ENCODE measurements at regions not wholly inside any gene's neighbourhood (a gene's known extent, or its start where the extent isn't known, plus 50 kb on each side); places are given as distances from the start of the nearest gene placed in this dataset.
"Not testable (repeated sequence)": the region's sequence is repeated elsewhere in the genome, so short reads cannot be mapped to it uniquely, and the experiment has no call there.

- TF ChIP-seq Cebpa-rat (IDR thresholded peaks at IDR 0.05) = no peak
- Histone ChIP-seq H3K4me1 (no peaks in the 10 kb centered on the region), H3K9ac (no peak overlapping the region), H3K36me3 (no peaks in the 10 kb centered on the region), H3K4me2 (no peak overlapping the region), H3K27ac (no peak overlapping the region), H4K20me1 (no peaks in the 10 kb centered on the region), H3K4me3 (no peak overlapping the region), H3K27me3 (no peaks in the 10 kb centered on the region), H3K9me3 (replicated peaks in 1 of 11) (peaks cover 0 to 2% (median 0%) of the 10 kb centered on the region in 11 experiments; a peak in 1 of 22 replicates)
These were observed 79.0 kb upstream of the CDK6 start for GRCh38 chr7:92915348-92915747.

GRCh38 chr7:92914645-92915044, 78.3 kb upstream of the CDK6 start:
- H4K20me1 ChIP-seq = no peaks in the 10 kb centered on the region
- no peaks in the 10 kb centered on the region for H3K9me3 ChIP-seq (replicated peaks in 1 of 11)
- H3K27ac ChIP-seq = no peak overlapping the region
- H3K4me3 ChIP-seq = no peak overlapping the region
- H3K4me1 ChIP-seq = peaks cover 0 to 3% (median 0%) of the 10 kb centered on the region in 10 experiments; a peak in 1 of 20 replicates
- no peaks in the 10 kb centered on the region for H3K36me3 ChIP-seq
- no peak overlapping the region for H3K4me2 ChIP-seq
- no peaks in the 10 kb centered on the region for H3K27me3 ChIP-seq
- no peak for TF ChIP-seq Cebpa-rat (IDR thresholded peaks at IDR 0.05)
- no peak overlapping the region for H3K9ac ChIP-seq

DNA sequence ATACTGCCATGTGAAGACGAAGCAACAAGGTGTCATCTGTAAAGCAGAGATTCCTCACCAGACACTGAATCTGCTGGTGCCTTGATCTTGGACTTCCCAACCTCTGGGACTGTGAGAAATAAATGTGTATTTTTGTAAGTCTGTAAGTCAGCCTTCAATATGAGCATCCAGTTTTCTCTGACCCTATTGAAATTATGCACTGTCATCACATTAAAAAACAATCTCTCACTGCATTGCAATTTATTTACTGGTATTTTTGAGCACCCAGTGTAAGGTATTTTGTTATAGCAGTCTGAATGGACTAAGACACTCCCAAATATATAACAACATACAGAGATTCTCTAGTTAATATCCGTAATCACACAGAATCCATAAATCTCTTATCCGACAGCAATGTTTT, 77.5 kb upstream of the CDK6 start:
- H3K4me2 ChIP-seq = no peak overlapping the region
- no peak overlapping the region for H3K4me3 ChIP-seq
- H3K9me3 ChIP-seq (replicated peaks in 1 of 11) = no peaks in the 10 kb centered on the region
- no peaks in the 10 kb centered on the region for H3K27me3 ChIP-seq
- H3K9ac ChIP-seq = no peak overlapping the region
- no peaks in the 10 kb centered on the region for H4K20me1 ChIP-seq
- no peaks in the 10 kb centered on the region for H3K36me3 ChIP-seq
- H3K27ac ChIP-seq = no peak overlapping the region
- no peak for TF ChIP-seq Cebpa-rat (IDR thresholded peaks at IDR 0.05)
- H3K4me1 ChIP-seq = peaks cover 0 to 6% (median 0%) of the 10 kb centered on the region in 10 experiments; a peak in 1 of 20 replicates

DNA sequence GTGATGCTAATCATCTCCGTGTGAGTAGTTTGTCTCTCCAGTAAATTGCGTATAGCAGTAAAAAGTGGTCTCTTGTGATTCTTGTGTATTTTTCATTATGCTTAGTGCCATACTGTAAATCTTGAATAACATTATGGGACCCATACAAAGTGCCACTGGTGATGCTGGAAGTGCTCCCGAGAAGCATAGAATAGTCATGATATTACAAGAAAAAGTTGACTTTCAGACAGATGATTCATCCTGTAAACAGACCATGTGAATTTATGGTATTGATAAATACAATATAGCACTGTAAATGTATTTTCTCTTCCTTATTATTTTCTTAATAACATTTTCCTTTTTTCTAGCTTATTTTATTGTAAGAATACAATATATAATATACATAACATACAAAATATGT, 74.6 kb upstream of the CDK6 start:
- H3K27ac ChIP-seq = no peak overlapping the region
- no peaks in the 10 kb centered on the region for H3K36me3 ChIP-seq
- H3K27me3 ChIP-seq = no peaks in the 10 kb centered on the region
- H3K4me2 ChIP-seq = no peak overlapping the region
- H3K9me3 ChIP-seq (replicated peaks in 1 of 11) = no peaks in the 10 kb centered on the region
- H4K20me1 ChIP-seq = no peaks in the 10 kb centered on the region
- no peak overlapping the region for H3K9ac ChIP-seq
- no peak for TF ChIP-seq Cebpa-rat (IDR thresholded peaks at IDR 0.05)
- H3K4me1 ChIP-seq = peaks cover 0 to 6% (median 0%) of the 10 kb centered on the region in 10 experiments; a peak in 1 of 20 replicates
- H3K4me3 ChIP-seq = no peak overlapping the region

DNA sequence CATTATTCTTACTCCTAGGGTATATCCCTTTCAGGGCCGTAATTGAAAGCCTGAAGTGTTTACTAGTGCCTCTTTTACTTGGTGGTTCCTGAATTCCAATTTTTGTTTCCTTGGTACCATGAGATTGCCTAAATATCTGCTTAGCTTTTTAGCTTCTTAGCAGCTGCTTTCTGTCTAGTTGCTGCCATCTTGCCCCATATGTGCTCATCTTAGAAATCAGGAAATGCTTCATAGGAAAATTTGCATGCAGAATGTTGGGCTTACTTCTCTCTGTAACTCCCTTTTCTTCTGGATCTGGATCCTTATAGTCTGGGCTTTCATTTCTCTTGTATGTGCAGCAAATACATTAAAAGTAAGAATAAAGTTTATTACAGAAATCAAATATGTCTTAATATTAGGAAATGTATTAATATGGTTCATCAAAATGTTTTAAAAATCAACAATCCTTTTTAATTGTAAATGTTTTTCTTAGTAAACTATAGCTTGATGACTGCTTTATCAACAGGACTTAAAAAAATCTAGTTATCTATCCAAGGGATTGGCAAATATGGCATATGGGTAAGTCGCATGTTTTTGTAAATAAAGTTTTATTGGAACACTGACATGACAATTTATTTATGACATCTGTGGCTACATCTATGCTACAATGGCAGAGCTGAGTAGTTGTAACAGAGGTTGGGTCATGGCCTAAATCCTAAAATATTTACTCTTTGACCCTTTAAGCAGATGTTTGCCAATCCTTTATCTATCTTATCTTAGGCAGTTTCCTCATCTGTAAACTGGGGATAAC, 73.5 kb upstream of the CDK6 start:
- no peaks in the 10 kb centered on the region for H3K36me3 ChIP-seq
- TF ChIP-seq Cebpa-rat (IDR thresholded peaks at IDR 0.05) = no peak
- H4K20me1 ChIP-seq = no peaks in the 10 kb centered on the region
- H3K9me3 ChIP-seq (replicated peaks in 1 of 11) = no peaks in the 10 kb centered on the region
- H3K4me2 ChIP-seq = peak overlapping the region in 2 of 11 experiments; percentile 2 to 35; a peak in 1 of 22 replicates
- H3K9ac ChIP-seq = no peak overlapping the region
- H3K4me1 ChIP-seq = peaks cover 0 to 9% (median 1%) of the 10 kb centered on the region in 10 experiments; a peak in 11 of 20 replicates
- H3K27me3 ChIP-seq = no peaks in the 10 kb centered on the region
- peak overlapping the region in 1 of 11 experiments; percentile 19; a peak in 1 of 22 replicates for H3K27ac ChIP-seq
- H3K4me3 ChIP-seq = no peak overlapping the region

DNA sequence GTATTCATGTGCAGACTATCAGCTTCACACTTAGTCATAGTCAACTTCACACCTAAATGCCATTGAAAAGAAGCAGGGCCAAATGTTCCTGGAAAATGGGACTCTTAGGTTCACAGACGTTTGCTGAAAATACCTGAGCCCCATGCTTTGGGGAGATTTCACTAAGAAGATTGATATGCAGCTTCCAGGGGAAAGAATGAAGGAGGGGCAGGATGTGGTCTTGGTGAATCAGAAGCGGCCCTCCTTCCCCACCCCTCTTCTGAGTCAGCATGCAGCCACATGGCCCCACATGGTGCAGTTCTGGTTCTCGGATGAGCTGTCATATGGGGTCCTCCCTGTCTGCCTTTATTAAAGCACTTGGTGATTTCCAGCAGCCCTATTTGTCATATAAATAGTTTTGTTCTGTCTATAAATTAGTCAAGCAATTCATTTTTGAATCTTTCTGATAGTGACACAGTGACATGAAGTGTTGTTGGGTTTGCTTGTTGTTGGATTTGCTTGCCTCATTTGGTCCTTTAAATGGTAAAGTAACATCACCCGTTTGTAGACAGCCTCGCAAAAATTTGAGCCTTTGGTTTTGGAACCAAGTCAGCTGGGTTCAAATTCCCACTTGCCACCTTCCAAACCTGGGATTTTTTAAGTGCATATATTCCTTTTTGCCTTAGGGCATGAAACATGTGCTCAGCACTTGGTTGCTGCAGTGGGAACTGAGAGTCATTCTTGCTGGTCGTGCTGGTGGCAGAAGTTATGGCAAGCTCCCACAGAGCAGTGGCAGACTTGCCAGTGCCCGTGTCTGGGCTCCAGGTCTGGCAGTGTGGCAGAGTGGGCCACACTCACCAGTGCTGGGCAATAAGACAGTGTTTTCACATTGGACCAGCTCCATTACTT, 68.1 kb upstream of the CDK6 start:
- H3K4me2 ChIP-seq = peak overlapping the region in 9 of 11 experiments; percentile 21 to 64 (median 36); a peak in 14 of 22 replicates

GRCh38 chr7:92898798-92899197, 62.4 kb upstream of the CDK6 start:
- Histone ChIP-seq H4K20me1 (no peaks in the 10 kb centered on the region), H3K27ac (no peak overlapping the region), H3K9me3 (replicated peaks in 1 of 11) (peaks cover 10 to 45% (median 18%) of the 10 kb centered on the region in 11 experiments; a peak in 21 of 22 replicates), H3K9ac (no peak overlapping the region), H3K4me3 (no peak overlapping the region), H3K4me2 (no peak overlapping the region), H3K36me3 (no peaks in the 10 kb centered on the region), H3K4me1 (peaks cover 0 to 8% (median 0%) of the 10 kb centered on the region in 10 experiments; a peak in 6 of 20 replicates), H3K27me3 (no peaks in the 10 kb centered on the region)
- TF ChIP-seq Cebpa-rat (IDR thresholded peaks at IDR 0.05) = no peak

More for the DNA sequence above, 68.1 kb upstream of the CDK6 start:
- peak overlapping the region in 3 of 11 experiments; percentile 20 to 44 (median 32); a peak in 5 of 22 replicates for H3K27ac ChIP-seq
- peaks cover 0 to 12% (median 0%) of the 10 kb centered on the region in 11 experiments; a peak in 2 of 22 replicates for H3K9me3 ChIP-seq (replicated peaks in 1 of 11)
- H3K4me3 ChIP-seq = no peak overlapping the region
- no peak overlapping the region for H3K9ac ChIP-seq
- no peaks in the 10 kb centered on the region for H3K36me3 ChIP-seq
- TF ChIP-seq Cebpa-rat (IDR thresholded peaks at IDR 0.05) = no peak
- peaks cover 0 to 23% (median 10%) of the 10 kb centered on the region in 10 experiments; a peak in 14 of 20 replicates for H3K4me1 ChIP-seq
- no peaks in the 10 kb centered on the region for H4K20me1 ChIP-seq
- no peaks in the 10 kb centered on the region for H3K27me3 ChIP-seq

DNA sequence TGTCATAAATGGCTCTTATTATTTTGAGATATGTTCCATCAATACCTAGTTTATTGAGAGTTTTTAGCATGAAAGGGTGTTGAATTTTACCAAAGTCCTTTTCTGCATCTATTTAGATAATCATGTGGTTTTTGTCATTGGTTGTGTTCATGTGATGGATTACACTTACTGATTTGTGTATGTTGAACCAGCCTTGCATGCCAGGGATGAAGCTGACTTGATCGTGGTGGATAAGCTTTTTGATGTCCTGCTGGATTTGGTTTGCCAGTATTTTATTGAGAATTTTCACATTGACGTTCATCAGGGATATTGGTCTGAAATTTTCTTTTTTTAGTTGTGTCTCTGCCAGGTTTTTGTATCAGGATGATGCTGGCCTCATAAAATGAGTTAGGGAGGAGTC, 58.5 kb upstream of the CDK6 start:
- H3K9ac ChIP-seq, H3K27ac ChIP-seq, H3K4me1 ChIP-seq, H3K27me3 ChIP-seq, H4K20me1 ChIP-seq, H3K4me3 ChIP-seq, H3K36me3 ChIP-seq, H3K4me2 ChIP-seq: not testable (repeated sequence)
- peaks cover 11 to 51% (median 23%) of the 10 kb centered on the region in 11 experiments; a peak in 21 of 22 replicates for H3K9me3 ChIP-seq (replicated peaks in 1 of 11)

DNA sequence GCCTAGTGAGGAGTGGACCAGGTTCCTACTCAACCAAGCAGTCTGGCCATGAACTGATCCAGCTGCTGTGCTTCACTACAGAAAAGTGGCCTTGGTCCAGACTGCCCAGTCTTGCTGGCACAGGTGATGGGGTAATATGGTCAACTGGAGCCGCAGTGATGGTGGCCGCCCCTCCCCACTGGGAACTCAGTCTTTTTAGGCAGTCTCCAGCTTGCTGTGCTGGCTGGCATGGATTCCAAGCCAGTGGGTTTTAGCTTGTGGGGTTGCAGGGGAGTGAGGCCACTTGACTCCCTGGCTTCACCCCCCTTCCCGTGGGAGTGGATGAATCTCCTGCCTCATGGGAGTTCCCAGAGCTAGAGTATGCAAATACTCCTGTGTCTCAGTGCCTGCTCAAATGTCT, 52.7 kb upstream of the CDK6 start:
- H3K4me3 ChIP-seq = no peak overlapping the region
- H3K9ac ChIP-seq = no peak overlapping the region
- H3K9me3 ChIP-seq (replicated peaks in 1 of 11) = peaks cover 26 to 48% (median 39%) of the 10 kb centered on the region in 11 experiments
- no peaks in the 10 kb centered on the region for H4K20me1 ChIP-seq
- no peaks in the 10 kb centered on the region for H3K36me3 ChIP-seq
- H3K4me1 ChIP-seq = no peaks in the 10 kb centered on the region
- no peak overlapping the region for H3K27ac ChIP-seq
- H3K27me3 ChIP-seq = no peaks in the 10 kb centered on the region
- TF ChIP-seq Cebpa-rat (IDR thresholded peaks at IDR 0.05) = no peak
- no peak overlapping the region for H3K4me2 ChIP-seq
